ENCODE measurements at regions not wholly inside any gene's neighbourhood (a gene's known extent, or its start where the extent isn't known, plus 50 kb on each side); places are given as distances from the start of the nearest gene placed in this dataset.

DNA sequence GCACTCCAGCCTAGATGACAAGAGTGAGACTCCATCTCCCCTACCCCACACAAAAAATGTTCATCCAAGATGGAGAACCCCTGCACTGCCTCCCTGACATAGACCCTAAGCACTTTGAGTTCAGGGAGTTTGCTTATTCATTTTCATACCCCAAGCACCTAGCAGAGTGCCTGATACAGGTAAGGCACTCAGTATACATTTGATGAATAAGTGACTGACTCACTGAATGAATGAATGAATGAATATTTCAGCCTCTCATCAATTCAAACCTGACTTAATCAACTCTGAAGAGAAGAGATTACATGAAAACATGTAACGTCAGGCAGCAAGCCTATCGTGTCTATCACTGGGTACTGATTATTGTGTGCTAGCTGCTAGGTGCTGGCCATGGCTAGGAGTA is 121.3 kb upstream of the GADD45A start:
- no peak for DNase-seq

DNA sequence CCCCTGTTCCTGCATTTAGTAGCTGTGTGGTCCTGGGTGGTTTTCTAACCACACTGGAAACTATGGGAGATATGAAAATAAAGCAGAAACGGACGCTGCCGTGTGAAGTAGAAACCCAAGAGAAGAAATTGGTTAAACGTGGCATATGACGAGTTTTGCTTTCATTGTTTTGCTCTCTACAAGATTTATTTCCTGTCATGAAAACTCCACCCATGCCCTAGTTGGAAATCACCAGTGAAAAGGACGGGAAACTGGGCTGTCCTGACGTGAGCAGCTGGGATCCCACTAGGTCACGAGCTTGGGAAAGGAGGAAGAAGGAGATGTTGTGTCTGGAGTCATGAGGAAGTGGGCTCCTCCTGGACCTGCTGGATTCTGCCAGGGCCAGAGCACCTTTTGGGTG is 120.8 kb upstream of the GADD45A start:
- DNase-seq = no peak

GRCh38 chr1:67566803-67567377 is 118.1 kb upstream of the GADD45A start:
- DNase-seq = no peak

DNA sequence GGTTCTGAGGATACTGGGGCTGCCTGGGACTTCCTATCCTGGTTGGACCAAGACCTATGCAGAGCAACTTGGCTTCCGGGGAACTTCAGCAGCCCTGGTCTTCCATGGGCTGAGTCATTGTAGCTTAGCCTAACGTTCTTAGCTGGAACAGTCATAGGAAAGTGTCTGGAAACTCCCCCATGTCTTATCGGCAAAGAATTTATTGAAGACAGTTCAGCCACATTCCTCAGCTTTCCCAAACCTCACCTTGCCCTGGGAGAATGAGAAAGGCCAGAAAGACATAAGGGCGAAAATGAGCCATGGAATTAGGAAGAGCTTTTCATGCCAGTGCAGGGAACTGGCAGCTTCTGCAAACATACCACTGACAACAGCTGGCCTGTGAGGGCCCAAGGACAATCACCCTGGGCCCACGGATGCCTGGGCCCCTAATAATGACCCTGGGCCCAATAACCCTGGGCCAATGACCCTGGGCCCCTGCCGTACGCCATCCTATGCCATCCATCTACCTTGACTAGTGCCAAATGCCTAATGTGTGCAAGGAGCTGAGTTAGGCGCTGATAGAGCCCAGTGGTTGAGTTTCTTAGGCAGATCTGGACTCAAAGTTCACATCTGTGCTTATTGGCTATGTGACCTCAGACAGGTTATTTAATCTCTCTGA is 114.4 kb upstream of the GADD45A start:
- DNase-seq = no peak

- no peak for DNase-seq
These were observed 113.6 kb upstream of the GADD45A start for GRCh38 chr1:67571406-67571805.

- DNase-seq = no peak
These were observed 113.0 kb upstream of the GADD45A start for GRCh38 chr1:67571901-67572593.

- no peak for DNase-seq
These were observed 112.3 kb upstream of the GADD45A start for GRCh38 chr1:67572594-67573221.

DNA sequence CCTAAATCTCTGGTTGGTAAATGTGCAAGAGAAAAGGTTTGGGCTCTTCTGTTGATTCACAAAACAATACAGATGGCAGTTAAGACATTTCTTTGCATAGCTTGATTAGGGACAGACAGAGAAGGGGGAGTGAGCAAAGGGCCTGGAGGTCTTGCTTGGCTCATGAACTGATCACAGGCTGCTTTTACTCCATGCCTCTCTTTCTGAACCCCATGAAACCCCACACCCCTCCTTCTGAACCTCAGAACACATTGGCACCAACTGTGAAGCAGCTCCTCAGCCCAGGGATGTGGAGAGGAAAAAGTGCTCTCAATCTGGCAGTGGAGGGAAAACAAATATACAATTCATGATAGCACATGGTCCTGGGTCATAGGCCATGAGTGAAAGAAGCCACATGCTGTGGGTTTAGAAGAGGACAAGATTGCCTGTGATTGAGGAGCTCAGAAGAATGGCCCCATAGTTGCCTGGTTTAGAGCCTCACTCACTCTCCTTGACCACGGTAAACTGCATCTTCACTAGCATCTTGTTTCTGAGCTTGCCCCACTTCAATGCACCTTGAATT is 111.6 kb upstream of the GADD45A start:
- DNase-seq = no peak

- no peak for DNase-seq
These were observed 110.8 kb upstream of the GADD45A start for GRCh38 chr1:67574221-67574620.

GRCh38 chr1:67575861-67576260 is 109.1 kb upstream of the GADD45A start:
- DNase-seq = no peak

DNA sequence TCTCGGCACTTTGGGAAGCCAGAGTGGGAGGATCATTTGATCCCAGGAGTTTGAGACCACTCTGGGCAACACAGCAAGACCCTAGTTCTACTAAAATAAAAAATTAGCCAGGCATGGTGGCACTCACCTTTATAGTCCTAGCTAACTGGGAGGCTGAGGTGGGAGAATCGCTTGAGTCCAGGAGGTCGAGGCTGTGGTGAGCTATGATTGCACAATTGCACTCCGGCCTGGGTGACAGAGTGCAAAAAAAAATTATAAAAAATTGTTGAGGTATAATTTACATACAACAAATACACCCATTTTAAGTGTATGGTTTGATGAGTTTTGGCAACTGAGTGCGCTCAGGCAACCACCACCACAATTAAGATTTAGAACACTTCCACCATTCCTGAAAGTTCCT is 108.5 kb upstream of the GADD45A start:
- no peak for DNase-seq

- no peak for DNase-seq
These were observed 107.4 kb upstream of the GADD45A start for GRCh38 chr1:67577646-67578045.

- no peak for DNase-seq
These were observed 106.5 kb upstream of the GADD45A start for GRCh38 chr1:67578397-67579020.

DNA sequence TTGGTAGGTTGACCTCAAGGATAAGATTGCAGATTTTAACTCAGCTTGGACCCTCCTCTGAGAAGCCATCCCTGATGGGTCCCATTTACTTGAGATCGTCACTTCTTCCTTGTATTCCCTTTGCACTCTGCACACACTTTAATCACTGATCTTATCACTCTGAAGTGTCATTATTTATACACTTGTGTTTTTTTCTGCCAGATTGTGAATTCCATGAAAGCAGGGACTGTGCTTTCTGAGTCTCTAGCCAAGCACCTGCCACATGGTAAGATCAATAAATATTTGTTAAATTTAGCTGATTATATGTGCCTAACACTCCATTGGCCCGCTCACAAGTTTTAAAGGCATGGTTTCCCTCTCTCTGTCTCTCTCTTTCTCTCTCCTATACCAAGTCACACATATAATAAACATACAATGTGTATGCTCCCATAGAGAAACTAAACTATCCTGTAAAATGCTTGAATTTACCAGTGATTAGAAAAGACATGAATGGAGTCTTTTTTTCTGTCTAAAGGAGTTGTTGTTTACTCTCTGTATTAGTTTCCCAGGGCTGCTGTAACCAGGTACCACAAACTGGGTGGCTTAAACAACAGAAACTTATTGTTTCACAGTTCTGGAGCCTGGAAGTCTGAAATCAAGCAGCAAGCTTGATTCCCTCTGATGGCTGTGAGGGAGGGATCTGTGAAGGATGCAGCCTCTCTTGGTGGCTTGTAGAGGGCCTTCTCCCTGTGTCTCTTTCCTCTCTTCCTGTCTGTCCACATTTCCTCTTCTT is 105.2 kb upstream of the GADD45A start:
- no peak for DNase-seq

DNA sequence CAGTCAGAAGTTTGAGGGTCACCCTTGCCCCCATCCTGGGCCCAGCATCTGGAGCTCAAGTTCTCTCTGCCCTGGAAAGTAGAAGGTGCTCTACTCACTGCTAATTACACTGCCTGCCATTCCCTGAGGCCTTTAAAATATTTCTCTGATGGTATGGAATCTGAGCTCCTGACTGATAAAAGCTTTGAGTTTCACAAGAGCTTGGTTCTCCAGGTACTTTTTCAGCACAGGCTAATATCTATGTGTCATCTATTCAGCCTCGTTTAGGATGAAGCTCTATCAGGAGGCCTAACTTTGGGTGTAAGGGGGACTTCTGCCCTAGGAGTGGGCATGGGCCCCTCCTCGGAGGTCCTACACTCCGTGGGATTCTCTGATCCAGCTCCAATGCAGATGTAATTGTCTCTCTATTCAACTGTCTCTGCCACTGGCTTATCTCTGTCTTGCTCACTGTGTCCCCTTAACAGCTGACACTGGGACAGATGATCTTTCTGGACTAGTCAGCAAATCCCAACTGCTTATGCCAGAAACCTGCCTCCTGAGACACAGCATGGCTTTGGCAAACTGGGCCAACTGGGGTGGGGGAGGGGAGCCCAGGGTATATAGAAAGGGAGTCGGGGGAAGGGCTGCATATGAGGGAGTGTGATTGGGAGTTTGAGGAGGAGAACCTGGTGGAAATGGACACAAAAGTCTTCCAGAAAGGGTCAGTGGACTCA is 104.2 kb upstream of the GADD45A start:
- no peak for DNase-seq

GRCh38 chr1:67582625-67583461 is 102.2 kb upstream of the GADD45A start:
- no peak for DNase-seq

GRCh38 chr1:67583462-67583950 is 101.5 kb upstream of the GADD45A start:
- DNase-seq = no peak

GRCh38 chr1:67584938-67585337 is 100.1 kb upstream of the GADD45A start:
- DNase-seq = no peak

DNA sequence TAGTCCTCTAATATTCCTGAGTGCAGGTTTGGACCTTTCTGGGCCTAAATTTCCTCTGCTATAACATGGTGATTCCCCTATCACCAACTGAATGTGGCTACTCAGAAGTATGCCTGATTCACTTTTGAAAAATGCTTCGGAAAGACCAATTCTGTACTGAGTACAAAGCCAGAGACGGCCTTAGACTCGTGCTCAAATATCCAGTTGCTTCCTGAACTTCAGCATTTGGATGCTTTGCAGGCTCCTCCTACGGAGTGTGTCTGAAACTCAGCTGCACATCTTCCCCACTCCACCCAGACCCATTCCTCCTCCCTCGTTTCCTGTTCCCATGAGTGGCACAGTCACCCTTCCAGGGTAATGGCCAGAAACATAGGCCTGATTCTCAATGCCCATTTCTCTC is 98.4 kb upstream of the GADD45A start:
- DNase-seq = no peak

- DNase-seq = no peak
These were observed 96.7 kb upstream of the GADD45A start for GRCh38 chr1:67588178-67588855.

All from CD4-positive, alpha-beta T cell treated with Interleukin-21 for 1 hour (primary cell).